Keratinocyte (primary cell): ENCODE measurements at regions not wholly inside any gene's neighbourhood (a gene's known extent, or its start where the extent isn't known, plus 50 kb on each side); places are given as distances from the start of the nearest gene placed in this dataset.
A peak's percentile ranks its signal among the peaks of the same experiment; 100 is the strongest.

Experiments used
- DNase-seq: peaks from one replicate; pipeline ENCODE4 v3.0.0-alpha.2; 2011; ENCODE audit warnings: low read depth, missing footprints, low spot score
- FAIRE-seq: peaks from 2 replicates; lab custom pipeline; 2011; peaks lifted over from hg19 to GRCh38; lab: Jason Lieb, UNC
- H2AFZ ChIP-seq: 2 replicates; pipeline ENCODE4 v1.6.0; 2012; ENCODE audit warnings: low read length, control low read depth, inconsistent platforms; ENCODE audit not compliant: control insufficient read depth
- H3K27ac ChIP-seq: 2 replicates; pipeline ENCODE4 v1.5.1; 2011; ENCODE audit warnings: low read length; ENCODE audit not compliant: control insufficient read depth, insufficient read depth
- H3K27me3 ChIP-seq: 3 replicates; pipeline ENCODE4 v1.6.0; 2011; ENCODE audit warnings: low read length; ENCODE audit not compliant: control insufficient read depth, insufficient read depth; ENCODE audit errors: extremely low read depth
- H3K36me3 ChIP-seq, 2 experiments: 2 replicates in 1 of 2; 3 replicates in 1 of 2; pipeline ENCODE4 v1.5.1; 2011; ENCODE audit warnings: low read length in 2 of 2, mild to moderate bottlenecking in 1 of 2; ENCODE audit not compliant: control insufficient read depth in 2 of 2, insufficient read depth in 2 of 2; ENCODE audit errors: extremely low read depth in 1 of 2
- H3K4me1 ChIP-seq: 3 replicates; pipeline ENCODE4 v1.5.1; 2011; ENCODE audit warnings: low read length; ENCODE audit not compliant: control insufficient read depth, insufficient read depth; ENCODE audit errors: extremely low read depth
- H3K4me2 ChIP-seq: 3 replicates; pipeline ENCODE4 v1.6.0; 2011; ENCODE audit warnings: low read depth, low read length; ENCODE audit not compliant: control insufficient read depth, insufficient read depth; ENCODE audit errors: extremely low read depth
- H3K4me3 ChIP-seq, 3 experiments: fragments of 200-600 bp in 1 of 3; sonication (generic) in 1 of 3; 2 replicates in 2 of 3; 3 replicates in 1 of 3; pipeline ENCODE4 v1.5.1; 2011 to 2016; ENCODE audit warnings: low read length in 3 of 3, mild to moderate bottlenecking in 3 of 3, control low read depth in 2 of 3, inconsistent platforms in 1 of 3, low read depth in 1 of 3, mixed read lengths in 1 of 3, mixed run types in 1 of 3, moderate library complexity in 1 of 3; ENCODE audit not compliant: control insufficient read depth in 2 of 3, insufficient read depth in 2 of 3; ENCODE audit errors: extremely low read depth in 1 of 3
- H3K79me2 ChIP-seq: 2 replicates; pipeline ENCODE4 v1.6.0; 2012; ENCODE audit warnings: low read length; ENCODE audit not compliant: control insufficient read depth, insufficient read depth
- H3K9ac ChIP-seq: 3 replicates; pipeline ENCODE4 v1.6.0; 2011; ENCODE audit warnings: low read length; ENCODE audit not compliant: control insufficient read depth, insufficient read depth; ENCODE audit errors: extremely low read depth
- H3K9me1 ChIP-seq: 3 replicates; pipeline ENCODE4 v1.6.0; 2011; ENCODE audit warnings: low read length; ENCODE audit not compliant: control insufficient read depth, insufficient read depth; ENCODE audit errors: extremely low read depth
- H3K9me3 ChIP-seq: 2 replicates; pipeline ENCODE4 v1.5.1; 2012; ENCODE audit warnings: low read depth, low read length; ENCODE audit not compliant: control insufficient read depth
- H4K20me1 ChIP-seq: 3 replicates; pipeline ENCODE4 v1.6.0; 2011; ENCODE audit warnings: low read length; ENCODE audit not compliant: control insufficient read depth, insufficient read depth; ENCODE audit errors: extremely low read depth
- EZH2 ChIP-seq: IDR thresholded peaks from one replicate; pipeline ENCODE4 v1.6.1; 2012; ENCODE audit warnings: inconsistent platforms, mild to moderate bottlenecking, low read length, moderate library complexity
- dilution Hi-C: fragments of 300-500 bp; cut with MboI; formaldehyde crosslinking; loops from one replicate; pipeline ENCODE4 v1.7.0; 2020; ENCODE audit warnings: low sequenced_read_pairs; ENCODE audit not compliant: extremely low pct_ligation_motif_present
- TF ChIP-seq, protein P1 (sequence below), 3 experiments: IDR thresholded peaks in 1 of 3; conservative IDR thresholded peaks in 1 of 3; optimal IDR thresholded peaks in 1 of 3; 2 replicates in 2 of 3; 3 replicates in 1 of 3; pipeline versions ENCODE3 to v1.5.1; 2011; ENCODE audit warnings: low read length in 3 of 3, mild to moderate bottlenecking in 3 of 3, moderate library complexity in 2 of 3, control low read depth in 1 of 3, inconsistent platforms in 1 of 3; ENCODE audit not compliant: insufficient read depth in 2 of 3; ENCODE audit errors: extremely low read depth in 1 of 3

DNA sequence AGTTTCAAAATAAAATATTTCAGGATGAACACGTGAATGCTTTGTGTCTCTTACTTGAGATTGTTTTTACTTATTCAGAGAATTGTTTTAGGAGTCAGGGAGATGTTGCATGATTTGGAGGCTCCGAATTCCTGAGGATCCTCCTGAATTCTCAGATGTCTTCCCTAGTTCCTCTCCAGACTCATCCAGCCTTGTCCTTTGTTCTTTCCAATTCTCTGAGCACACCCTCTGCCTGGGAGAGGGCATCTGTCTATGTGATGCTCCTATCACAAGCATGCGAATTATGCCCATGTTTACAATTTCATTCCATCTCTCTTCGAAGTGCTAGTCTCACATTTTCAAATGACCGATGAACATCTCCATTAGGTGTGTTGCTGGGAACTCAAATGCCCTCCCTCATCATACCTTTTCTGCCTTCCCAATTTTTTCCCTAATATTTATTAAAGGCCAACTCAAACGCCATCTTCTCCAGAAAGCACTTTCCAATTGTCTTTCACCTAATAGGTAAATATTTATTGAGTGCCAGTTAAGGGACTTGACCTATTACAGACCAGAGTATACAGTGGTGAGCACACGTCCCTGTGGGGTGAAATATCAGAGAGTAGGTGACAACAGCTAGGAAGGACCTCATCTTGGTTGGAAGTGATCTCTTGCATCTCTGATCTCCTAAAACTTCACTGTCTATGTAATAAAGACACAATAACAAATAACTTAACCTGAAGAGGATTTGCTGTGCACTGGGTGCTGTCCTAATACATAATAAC lies 64.4 kb downstream of the ARF6 start:
- H3K9ac ChIP-seq = no peak overlapping the region
- H3K9me3 ChIP-seq = no peaks in the 10 kb centered on the region
- no peaks in the 10 kb centered on the region for H4K20me1 ChIP-seq
- H3K79me2 ChIP-seq = no peaks in the 10 kb centered on the region
- no peaks in the 10 kb centered on the region for H3K27me3 ChIP-seq
- no peak for FAIRE-seq
- no peak overlapping the region for H2AFZ ChIP-seq
- no peak overlapping the region for H3K4me3 ChIP-seq
- no peak overlapping the region for H3K4me2 ChIP-seq
- no peak for DNase-seq
- no peak for TF ChIP-seq EZH2
- H3K9me1 ChIP-seq = peaks cover 2% of the 10 kb centered on the region
- no peak overlapping the region for H3K27ac ChIP-seq
- peaks cover 51% of the 10 kb centered on the region for H3K4me1 ChIP-seq
- dilution Hi-C loops = no loop called here
- no peaks in the 10 kb centered on the region for H3K36me3 ChIP-seq

DNA sequence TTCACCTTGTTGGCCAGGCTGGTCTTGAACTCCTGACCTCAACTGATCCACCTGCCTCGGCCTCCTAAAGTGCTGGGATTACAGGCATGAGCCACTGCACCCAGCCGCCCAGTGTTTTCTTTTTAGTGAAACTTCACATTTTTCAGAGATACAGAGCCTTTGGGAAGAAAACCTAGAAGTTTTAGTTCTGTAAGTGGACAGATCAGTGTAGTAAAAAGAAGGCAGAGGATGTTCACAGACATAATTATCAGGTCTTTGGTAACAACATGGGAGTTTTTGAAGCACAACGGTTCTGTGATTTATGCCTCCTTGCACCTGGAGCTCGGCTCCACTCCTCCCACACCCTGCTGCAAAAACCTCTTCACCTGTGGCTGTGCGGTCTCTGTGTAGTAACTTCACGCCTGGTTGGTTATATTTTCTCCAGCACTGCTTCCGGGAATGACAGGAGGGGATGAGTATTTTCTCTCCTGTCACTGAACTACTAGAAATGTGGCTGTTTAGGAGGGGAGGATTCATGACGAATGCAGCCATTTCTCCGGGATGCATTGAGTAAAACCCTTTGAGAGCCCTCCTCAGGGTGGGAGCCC lies 67.0 kb downstream of the ARF6 start:
- Histone ChIP-seq H3K9me3 (no peaks in the 10 kb centered on the region), H3K27ac (no peak overlapping the region), H2AFZ (peak overlapping the region; percentile 22), H3K36me3 (no peaks in the 10 kb centered on the region), H4K20me1 (no peaks in the 10 kb centered on the region), H3K27me3 (no peaks in the 10 kb centered on the region), H3K4me2 (no peak overlapping the region), H3K79me2 (no peaks in the 10 kb centered on the region), H3K9ac (no peak overlapping the region), H3K4me1 (peaks cover 39% of the 10 kb centered on the region), H3K9me1 (peaks cover 2% of the 10 kb centered on the region), H3K4me3 (no peak overlapping the region)
- no peak for DNase-seq
- peak; percentile 73 for FAIRE-seq
- no peak for TF ChIP-seq EZH2
- TF ChIP-seq, protein P1, sequence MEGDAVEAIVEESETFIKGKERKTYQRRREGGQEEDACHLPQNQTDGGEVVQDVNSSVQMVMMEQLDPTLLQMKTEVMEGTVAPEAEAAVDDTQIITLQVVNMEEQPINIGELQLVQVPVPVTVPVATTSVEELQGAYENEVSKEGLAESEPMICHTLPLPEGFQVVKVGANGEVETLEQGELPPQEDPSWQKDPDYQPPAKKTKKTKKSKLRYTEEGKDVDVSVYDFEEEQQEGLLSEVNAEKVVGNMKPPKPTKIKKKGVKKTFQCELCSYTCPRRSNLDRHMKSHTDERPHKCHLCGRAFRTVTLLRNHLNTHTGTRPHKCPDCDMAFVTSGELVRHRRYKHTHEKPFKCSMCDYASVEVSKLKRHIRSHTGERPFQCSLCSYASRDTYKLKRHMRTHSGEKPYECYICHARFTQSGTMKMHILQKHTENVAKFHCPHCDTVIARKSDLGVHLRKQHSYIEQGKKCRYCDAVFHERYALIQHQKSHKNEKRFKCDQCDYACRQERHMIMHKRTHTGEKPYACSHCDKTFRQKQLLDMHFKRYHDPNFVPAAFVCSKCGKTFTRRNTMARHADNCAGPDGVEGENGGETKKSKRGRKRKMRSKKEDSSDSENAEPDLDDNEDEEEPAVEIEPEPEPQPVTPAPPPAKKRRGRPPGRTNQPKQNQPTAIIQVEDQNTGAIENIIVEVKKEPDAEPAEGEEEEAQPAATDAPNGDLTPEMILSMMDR (optimal IDR thresholded peaks at IDR 0.05 in 1 of 3, IDR thresholded peaks at IDR 0.05 in 1 of 3, conservative IDR thresholded peaks at IDR 0.05 in 1 of 3; ENCODE audit: extremely low read depth in 1 of 3, insufficient read depth in 2 of 3, low read length in 3 of 3) = no peak
- dilution Hi-C loops = no loop called here
